T47D (cell line): ENCODE measurements at regions not wholly inside any gene's neighbourhood (a gene's known extent, or its start where the extent isn't known, plus 50 kb on each side); places are given as distances from the start of the nearest gene placed in this dataset.
"Not testable (repeated sequence)": the region's sequence is repeated elsewhere in the genome, so short reads cannot be mapped to it uniquely, and the experiment has no call there.

Experiments
- DNase-seq, 2 experiments: peaks; one replicate each; pipeline versions ENCODE4 v3.0.0 to v3.0.0-alpha.2; 2011 to 2012; ENCODE audit warnings: low read depth in 1 of 2, low spot score in 1 of 2
- JUND ChIP-seq: IDR thresholded peaks from 2 replicates; pipeline ENCODE4 v1.6.1; 2012; ENCODE audit warnings: low read depth
- in situ Hi-C: cut with HindIII; loops from 2 replicates; pipeline ENCODE4 v1.10.0; 2016; ENCODE audit warnings: low sequenced_read_pairs, low pct_unique_long_range_greater_than_20kb

GRCh38 chr14:92223025-92223424, 99.9 kb upstream of the SLC24A4 start:
- TF ChIP-seq JUND = no peak
- in situ Hi-C loops = no loop called here
- no peak for DNase-seq

DNA sequence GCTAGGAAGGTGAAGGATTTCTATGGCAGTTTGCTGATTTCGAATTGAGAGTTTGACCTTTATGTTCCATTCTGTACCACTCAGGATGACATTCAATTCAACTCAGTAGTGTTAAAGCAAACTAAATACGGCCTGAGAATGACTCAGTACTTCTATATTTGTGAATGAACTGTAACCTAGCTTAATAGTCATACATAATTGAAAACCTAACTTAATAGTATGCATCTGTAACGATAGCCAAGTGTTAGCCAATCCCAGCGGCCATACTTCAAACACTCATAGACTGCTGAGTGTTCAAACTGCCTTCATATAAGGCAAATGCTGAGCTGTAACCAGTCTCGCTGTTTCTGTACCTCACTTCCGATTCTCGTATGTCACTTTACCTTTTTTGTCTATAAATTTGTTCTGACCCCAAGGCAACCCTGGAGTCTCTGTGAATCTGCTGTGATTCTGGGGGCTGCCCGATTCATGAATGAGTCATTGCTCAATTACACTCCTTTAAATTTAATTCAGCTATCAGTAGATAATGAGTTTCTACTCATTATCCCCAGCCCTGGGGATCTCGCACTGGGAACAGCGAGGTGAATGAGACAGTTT, 98.5 kb upstream of the SLC24A4 start:
- no peak for TF ChIP-seq JUND
- in situ Hi-C loops = no loop called here
- DNase-seq = peak in 1 of 2 experiments; percentile 15

GRCh38 chr14:92225731-92226130, 97.2 kb upstream of the SLC24A4 start:
- no peak for DNase-seq
- in situ Hi-C loops = no loop called here
- no peak for TF ChIP-seq JUND

DNA sequence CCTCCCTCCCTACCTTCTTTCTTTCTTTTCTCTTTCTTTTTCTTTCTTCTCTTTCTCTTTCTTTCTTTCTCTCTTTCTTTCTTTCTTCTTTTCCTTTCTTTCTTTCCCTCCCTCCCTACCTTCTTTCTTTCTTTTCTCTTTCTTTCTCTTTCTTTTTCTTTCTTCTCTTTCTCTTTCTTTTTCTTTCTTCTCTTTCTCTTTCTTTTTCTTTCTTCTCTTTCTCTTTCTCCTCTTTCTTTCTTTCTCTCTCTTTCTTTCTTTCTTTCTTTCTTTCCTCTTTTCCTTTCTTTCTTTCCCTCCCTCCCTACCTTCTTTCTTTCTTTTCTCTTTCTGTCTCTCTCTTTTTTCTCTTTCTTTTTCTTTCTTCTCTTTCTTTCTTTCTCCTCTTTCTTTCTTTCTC, 96.8 kb upstream of the SLC24A4 start:
- DNase-seq, in situ Hi-C loops: not testable (repeated sequence)

DNA sequence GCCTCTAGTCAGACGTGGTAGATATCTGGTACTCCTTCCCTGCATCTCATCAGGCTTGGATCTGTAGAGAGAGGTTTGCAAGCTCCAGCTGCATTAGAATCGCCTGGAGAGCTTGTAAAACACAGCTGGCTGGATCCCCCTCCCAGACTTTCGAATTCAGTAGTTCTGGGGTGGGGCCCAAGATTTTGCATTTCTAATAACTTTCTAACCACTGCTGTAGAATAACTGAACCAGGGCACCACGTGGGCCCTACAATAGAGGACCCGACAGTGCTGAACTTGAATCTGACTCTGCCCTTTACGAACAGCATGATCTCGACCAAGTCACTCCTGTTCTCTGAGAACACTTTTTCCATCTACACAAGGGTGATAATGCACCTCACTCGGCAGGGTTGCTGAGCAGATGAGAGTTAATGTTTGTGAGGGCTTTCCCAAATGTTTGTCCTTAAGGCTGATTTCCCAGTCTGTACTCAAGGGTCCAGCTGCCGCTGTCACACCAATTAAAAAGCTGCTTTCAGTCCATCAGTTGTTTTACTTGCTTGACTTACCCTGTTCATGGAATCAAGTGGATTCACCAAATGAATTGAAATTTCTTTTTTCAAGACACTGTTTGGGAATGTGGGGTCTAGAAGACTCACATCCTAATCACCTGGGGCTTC, 86.6 kb upstream of the SLC24A4 start:
- in situ Hi-C loops = no loop called here
- DNase-seq = no peak
- TF ChIP-seq JUND = no peak

GRCh38 chr14:92240658-92241057, 82.3 kb upstream of the SLC24A4 start:
- in situ Hi-C loops = no loop called here
- TF ChIP-seq JUND = no peak
- DNase-seq = no peak

DNA sequence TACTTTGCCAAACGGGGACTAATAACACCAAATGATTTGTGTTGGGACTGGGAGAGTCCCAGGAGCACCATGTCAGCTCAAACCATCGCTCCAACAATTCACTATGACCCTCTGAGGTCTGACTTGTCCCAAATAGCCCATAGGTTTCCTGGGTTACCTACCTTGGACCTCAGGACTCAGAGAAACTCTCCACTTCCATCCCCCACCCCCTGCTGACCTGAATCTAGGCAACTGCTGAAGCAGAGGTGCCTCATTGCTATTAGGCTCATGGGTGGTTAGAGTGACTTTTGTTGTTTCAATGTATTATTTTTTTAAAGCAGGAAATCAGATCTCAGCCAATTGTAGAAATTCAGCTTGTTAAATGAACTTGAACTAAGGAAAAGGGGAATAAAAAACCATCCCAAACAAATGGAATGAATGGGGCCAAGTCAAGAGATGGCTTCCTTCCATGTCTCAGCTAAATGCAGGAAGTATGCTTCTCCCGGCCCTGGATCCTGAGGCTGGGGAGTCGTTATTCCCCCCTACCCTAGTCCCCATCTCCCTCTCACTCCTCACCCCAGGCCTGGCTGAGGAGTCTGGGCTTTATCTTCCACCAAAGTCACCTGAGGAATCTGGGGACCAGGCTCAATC, 80.9 kb upstream of the SLC24A4 start:
- in situ Hi-C loops = no loop called here
- no peak for DNase-seq
- no peak for TF ChIP-seq JUND

DNA sequence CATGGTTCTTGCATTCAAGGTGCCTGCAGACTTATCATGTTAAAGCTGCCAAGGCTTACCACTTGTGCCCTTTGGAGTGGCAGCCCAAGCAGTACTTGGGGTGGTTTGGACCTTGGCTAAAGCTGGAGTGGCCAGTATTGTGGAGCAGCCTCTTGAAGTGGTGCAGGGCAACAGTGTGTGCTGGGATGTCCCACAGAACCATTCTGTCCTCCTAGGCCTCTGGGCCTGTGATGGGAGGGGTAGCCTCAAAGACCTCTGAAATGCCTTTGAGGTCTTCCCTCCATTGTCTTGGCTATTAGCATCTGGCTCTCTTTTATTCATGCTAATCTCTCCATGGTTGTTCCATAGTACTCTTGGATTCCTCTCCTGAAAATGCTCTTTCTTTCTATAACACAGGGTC, 78.2 kb upstream of the SLC24A4 start:
- in situ Hi-C loops = no loop called here
- no peak for DNase-seq
- TF ChIP-seq JUND = no peak

- in situ Hi-C loops = no loop called here
- no peak for DNase-seq
- TF ChIP-seq JUND = no peak
These were observed 75.6 kb upstream of the SLC24A4 start for GRCh38 chr14:92247341-92247740.

DNA sequence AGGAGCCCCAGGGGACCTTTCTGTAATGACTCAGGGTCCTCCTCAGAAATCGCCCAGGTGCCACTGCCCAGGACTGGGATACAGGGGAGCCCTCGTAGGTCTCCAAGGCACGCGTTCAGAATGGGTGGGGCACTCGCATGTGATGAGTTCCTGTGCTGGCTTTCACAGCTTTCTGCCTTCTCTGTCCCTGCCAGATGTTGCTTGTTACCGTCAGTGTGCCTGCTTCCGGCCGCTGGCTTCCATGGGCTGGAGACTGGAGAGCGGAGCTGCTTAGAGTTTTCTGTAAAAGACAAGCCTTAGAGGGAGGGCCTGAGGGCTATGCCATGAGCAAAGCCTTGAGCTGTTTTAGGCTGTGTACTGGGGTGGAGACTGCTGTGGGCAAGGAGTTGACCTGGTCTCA, 75.0 kb upstream of the SLC24A4 start:
- TF ChIP-seq JUND = no peak
- in situ Hi-C loops = no loop called here
- no peak for DNase-seq

DNA sequence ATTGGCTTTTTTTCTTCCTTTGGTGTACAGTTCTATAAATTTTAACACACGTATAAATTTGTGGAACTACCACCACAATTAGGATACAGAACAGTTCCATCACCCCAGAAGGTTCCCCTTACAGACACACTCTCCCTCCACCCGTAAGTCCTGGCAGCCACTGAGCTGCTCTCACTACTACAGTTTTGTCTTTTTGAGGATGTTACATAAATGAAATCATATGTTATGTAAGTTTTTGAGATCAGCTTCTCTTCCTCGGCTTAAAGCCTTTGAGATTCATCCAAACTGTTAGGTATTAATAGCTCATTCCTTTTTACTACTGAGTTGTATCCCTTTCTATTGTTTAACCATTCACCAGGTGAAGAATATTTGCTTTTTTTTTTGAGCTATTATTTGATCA, 74.3 kb upstream of the SLC24A4 start:
- in situ Hi-C loops = no loop called here

DNA sequence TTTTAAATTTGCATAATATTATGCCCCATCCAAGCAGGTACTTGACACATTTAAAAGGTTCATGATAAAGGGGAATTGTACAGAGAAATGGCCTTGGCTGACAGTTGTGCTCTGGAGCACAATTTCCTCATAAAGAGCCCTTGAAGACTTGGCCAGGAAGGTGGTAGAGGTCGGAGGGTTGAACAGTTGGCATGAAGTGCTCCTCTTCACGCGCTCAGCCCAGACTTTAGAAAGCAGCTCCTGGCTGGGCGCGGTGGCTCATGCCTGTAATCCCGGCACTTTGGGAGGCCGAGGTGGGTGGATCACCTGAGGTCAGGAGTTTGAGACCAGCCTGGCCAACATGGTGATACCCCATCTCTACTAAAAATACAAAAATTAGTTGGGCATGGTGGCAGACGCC, 72.6 kb upstream of the SLC24A4 start:
- DNase-seq, in situ Hi-C loops: not testable (repeated sequence)

More for the DNA sequence above, 74.3 kb upstream of the SLC24A4 start:
- no peak for DNase-seq
- TF ChIP-seq JUND = no peak

DNA sequence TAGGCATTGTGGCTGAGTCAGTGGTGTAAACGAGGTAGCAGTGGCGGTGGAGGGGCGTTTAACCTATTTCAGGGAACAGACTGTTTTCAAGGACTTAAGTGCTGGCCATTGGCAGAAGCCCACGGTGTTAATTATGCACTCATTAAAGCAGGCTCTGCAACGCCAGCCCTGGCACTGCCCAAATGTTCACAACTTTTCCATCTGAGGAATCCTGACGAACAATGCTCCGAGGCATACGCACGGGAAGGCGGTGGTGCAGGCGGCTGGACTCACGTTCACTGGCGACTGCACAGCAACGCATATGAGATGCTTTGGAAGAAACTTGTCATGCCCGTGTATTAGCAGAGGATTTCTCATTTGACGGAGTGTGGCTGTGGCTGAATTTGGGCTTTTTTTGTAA, 70.6 kb upstream of the SLC24A4 start:
- in situ Hi-C loops = no loop called here
- DNase-seq = no peak
- TF ChIP-seq JUND = no peak
